ENCODE measurements at regions not wholly inside any gene's neighbourhood (a gene's known extent, or its start where the extent isn't known, plus 50 kb on each side); places are given as distances from the start of the nearest gene placed in this dataset.

GRCh38 chr2:13654416-13654815, 937.7 kb downstream of the TRIB2 start:
- Mint-ChIP-seq H3K4me1 (no peaks in the 10 kb centered on the region), H3K9me3 (ENCODE audit: insufficient read depth) (peaks cover 3% of the 10 kb centered on the region)

GRCh38 chr2:13660231-13660630, 943.5 kb downstream of the TRIB2 start:
- H4K20me1 ChIP-seq (ENCODE audit: control insufficient read depth, insufficient read depth, low read length, poor library complexity, severe bottlenecking), result no peaks in the 10 kb centered on the region
- DNase-seq (no peak), ATAC-seq (ENCODE audit: low read depth) (no peak)
- intact Hi-C loops (cut with micrococcal nuclease), result no loop called here
- peaks cover 2% of the 10 kb centered on the region for H3K9me3 Mint-ChIP-seq (ENCODE audit: insufficient read depth)
- H3K9me3 ChIP-seq (ENCODE audit: control extremely low read depth in 1 of 3, control insufficient read depth in 2 of 3, insufficient read depth in 1 of 3, low read length in 2 of 3), result peaks cover 0 to 1% (median 0%) of the 10 kb centered on the region in 3 donors
- H3K4me2 ChIP-seq (replicated peaks; ENCODE audit: low read depth, low read length, poor library complexity, severe bottlenecking), result no peak overlapping the region
- no peaks in the 10 kb centered on the region for H3K36me3 ChIP-seq (replicated peaks in 1 of 2; ENCODE audit: control extremely low read depth in 1 of 2, control insufficient read depth in 1 of 2, extremely low read depth in 1 of 2, insufficient read depth in 2 of 2, low read length in 1 of 2)
- POLR2A ChIA-PET, result no interaction called here
- H3K27me3 ChIP-seq (replicated peaks in 1 of 4; ENCODE audit: control extremely low read depth in 1 of 4, control insufficient read depth in 3 of 4, insufficient read depth in 4 of 4, low read length in 3 of 4), result no peaks in the 10 kb centered on the region
- H3K4me1 Mint-ChIP-seq, result no peaks in the 10 kb centered on the region
- no peak overlapping the region for H3K27ac ChIP-seq (ENCODE audit: low read length in 2 of 2)
- H3K4me1 ChIP-seq (ENCODE audit: control insufficient read depth in 2 of 2, insufficient read depth in 2 of 2, low read length in 2 of 2), result no peaks in the 10 kb centered on the region
- H3K27me3 Mint-ChIP-seq, result no peaks in the 10 kb centered on the region
- no peak overlapping the region for H3K4me3 ChIP-seq (ENCODE audit: control extremely low read depth in 1 of 5, extremely low read depth in 1 of 5, insufficient read depth in 1 of 5, low read depth in 2 of 5, low read length in 4 of 5)
- H3K79me2 ChIP-seq (ENCODE audit: control insufficient read depth, insufficient read depth, low read length), result no peaks in the 10 kb centered on the region
- TF ChIP-seq EZH2 (IDR thresholded peaks at IDR 0.05; ENCODE audit: borderline replicate concordance, insufficient read depth, low read depth, low read length, poor library complexity, severe bottlenecking) (no peak), CTCF (IDR thresholded peaks at IDR 0.05) (no peak)
- H3K27ac Mint-ChIP-seq, result no peak overlapping the region
- no peak overlapping the region for H3K4me3 Mint-ChIP-seq
- H3K9ac ChIP-seq (ENCODE audit: low read length), result no peak overlapping the region
- CTCF ChIA-PET, result no interaction called here
- no peak overlapping the region for H2AFZ ChIP-seq (ENCODE audit: insufficient read depth, low read depth, low read length, poor library complexity, severe bottlenecking)
- WGBS (ENCODE audit: insufficient coverage), result no CpG with 5 or more reads among the region's 3 CpGs

More at GRCh38 chr2:13654416-13654815, 937.7 kb downstream of the TRIB2 start:
- no peaks in the 10 kb centered on the region for H4K20me1 ChIP-seq (ENCODE audit: control insufficient read depth, insufficient read depth, low read length, poor library complexity, severe bottlenecking)
- H3K36me3 ChIP-seq (replicated peaks in 1 of 2; ENCODE audit: control extremely low read depth in 1 of 2, control insufficient read depth in 1 of 2, extremely low read depth in 1 of 2, insufficient read depth in 2 of 2, low read length in 1 of 2), result no peaks in the 10 kb centered on the region
- intact Hi-C loops (cut with micrococcal nuclease), result no loop called here
- POLR2A ChIA-PET, result no interaction called here
- CTCF ChIA-PET, result no interaction called here
- H3K9me3 ChIP-seq (ENCODE audit: control extremely low read depth in 1 of 3, control insufficient read depth in 2 of 3, insufficient read depth in 1 of 3, low read length in 2 of 3), result peaks cover 0 to 5% (median 0%) of the 10 kb centered on the region in 3 donors
- no peak overlapping the region for H3K4me3 ChIP-seq (ENCODE audit: control extremely low read depth in 1 of 5, extremely low read depth in 1 of 5, insufficient read depth in 1 of 5, low read depth in 2 of 5, low read length in 4 of 5)
- H3K9ac ChIP-seq (ENCODE audit: low read length), result no peak overlapping the region
- no peaks in the 10 kb centered on the region for H3K4me1 ChIP-seq (ENCODE audit: control insufficient read depth in 2 of 2, insufficient read depth in 2 of 2, low read length in 2 of 2)
- no peak overlapping the region for H3K4me2 ChIP-seq (replicated peaks; ENCODE audit: low read depth, low read length, poor library complexity, severe bottlenecking)
- no peak overlapping the region for H3K27ac ChIP-seq (ENCODE audit: low read length in 2 of 2)
- H3K79me2 ChIP-seq (ENCODE audit: control insufficient read depth, insufficient read depth, low read length), result no peaks in the 10 kb centered on the region
- no peak for ATAC-seq (ENCODE audit: low read depth)
- H3K4me3 Mint-ChIP-seq, result no peak overlapping the region
- no peak for DNase-seq
- H3K27me3 Mint-ChIP-seq, result no peaks in the 10 kb centered on the region
- no peak overlapping the region for H3K27ac Mint-ChIP-seq
- no peak overlapping the region for H2AFZ ChIP-seq (ENCODE audit: insufficient read depth, low read depth, low read length, poor library complexity, severe bottlenecking)
- H3K27me3 ChIP-seq (replicated peaks in 1 of 4; ENCODE audit: control extremely low read depth in 1 of 4, control insufficient read depth in 3 of 4, insufficient read depth in 4 of 4, low read length in 3 of 4), result no peaks in the 10 kb centered on the region
- TF ChIP-seq CTCF (IDR thresholded peaks at IDR 0.05) (no peak), EZH2 (IDR thresholded peaks at IDR 0.05; ENCODE audit: borderline replicate concordance, insufficient read depth, low read depth, low read length, poor library complexity, severe bottlenecking) (no peak)

All from B cell (primary cell).